Ecto neural progenitor cell (in vitro differentiated cells): ENCODE measurements at regions not wholly inside any gene's neighbourhood (a gene's known extent, or its start where the extent isn't known, plus 50 kb on each side); places are given as distances from the start of the nearest gene placed in this dataset.
"Not testable (repeated sequence)": the region's sequence is repeated elsewhere in the genome, so short reads cannot be mapped to it uniquely, and the experiment has no call there.

Source experiments
- DNase-seq: peaks from one replicate; pipeline ENCODE4 v3.0.0-alpha.2; 2018; ENCODE audit warnings: low spot score

- DNase-seq: no peak
Observed at GRCh38 chr4:111399623-111400022, 745.6 kb upstream of the FAM241A start.

GRCh38 chr4:111400741-111401140, 744.5 kb upstream of the FAM241A start:
- no peak for DNase-seq

GRCh38 chr4:111404673-111405072, 740.6 kb upstream of the FAM241A start:
- no peak for DNase-seq

GRCh38 chr4:111405989-111406388, 739.3 kb upstream of the FAM241A start:
- DNase-seq: no peak

- DNase-seq: no peak
Observed at GRCh38 chr4:111410571-111410970, 734.7 kb upstream of the FAM241A start.

GRCh38 chr4:111417521-111417920, 727.7 kb upstream of the FAM241A start:
- DNase-seq: no peak

GRCh38 chr4:111433441-111433840, 711.8 kb upstream of the FAM241A start:
- DNase-seq: no peak

GRCh38 chr4:111434586-111434985, 710.7 kb upstream of the FAM241A start:
- no peak for DNase-seq

GRCh38 chr4:111435986-111436744, 709.1 kb upstream of the FAM241A start:
- DNase-seq: no peak

GRCh38 chr4:111441687-111442086, 703.6 kb upstream of the FAM241A start:
- DNase-seq: no peak

- DNase-seq: not testable (repeated sequence)
Observed at GRCh38 chr4:111444836-111445235, 700.4 kb upstream of the FAM241A start.

GRCh38 chr4:111449657-111450056, 695.6 kb upstream of the FAM241A start:
- no peak for DNase-seq

- DNase-seq: no peak
Observed at GRCh38 chr4:111450867-111451266, 694.4 kb upstream of the FAM241A start.

GRCh38 chr4:111453216-111453615, 692.0 kb upstream of the FAM241A start:
- DNase-seq: no peak

GRCh38 chr4:111454961-111455360, 690.3 kb upstream of the FAM241A start:
- no peak for DNase-seq

- DNase-seq: no peak
Observed at GRCh38 chr4:111464251-111465045, 680.8 kb upstream of the FAM241A start.

GRCh38 chr4:111466811-111467604, 678.2 kb upstream of the FAM241A start:
- no peak for DNase-seq

GRCh38 chr4:111475001-111475400, 670.3 kb upstream of the FAM241A start:
- no peak for DNase-seq

- DNase-seq: no peak
Observed at GRCh38 chr4:111475666-111476065, 669.6 kb upstream of the FAM241A start.

GRCh38 chr4:111480510-111480909, 664.7 kb upstream of the FAM241A start:
- DNase-seq: no peak

GRCh38 chr4:111483375-111484169, 661.7 kb upstream of the FAM241A start:
- no peak for DNase-seq

GRCh38 chr4:111492496-111492895, 652.8 kb upstream of the FAM241A start:
- DNase-seq: no peak
